GM21723 (cell line): ENCODE measurements at regions not wholly inside any gene's neighbourhood (a gene's known extent, or its start where the extent isn't known, plus 50 kb on each side); places are given as distances from the start of the nearest gene placed in this dataset.
"Not testable (repeated sequence)": the region's sequence is repeated elsewhere in the genome, so short reads cannot be mapped to it uniquely, and the experiment has no call there.

Source experiments
- ATAC-seq: cut with Tn5 transposase; IDR thresholded peaks from one replicate; pipeline ENCODE4 v1.9.1; 2021; ENCODE audit warnings: mild to moderate bottlenecking, moderate library complexity; ENCODE audit not compliant: unreplicated experiment

DNA sequence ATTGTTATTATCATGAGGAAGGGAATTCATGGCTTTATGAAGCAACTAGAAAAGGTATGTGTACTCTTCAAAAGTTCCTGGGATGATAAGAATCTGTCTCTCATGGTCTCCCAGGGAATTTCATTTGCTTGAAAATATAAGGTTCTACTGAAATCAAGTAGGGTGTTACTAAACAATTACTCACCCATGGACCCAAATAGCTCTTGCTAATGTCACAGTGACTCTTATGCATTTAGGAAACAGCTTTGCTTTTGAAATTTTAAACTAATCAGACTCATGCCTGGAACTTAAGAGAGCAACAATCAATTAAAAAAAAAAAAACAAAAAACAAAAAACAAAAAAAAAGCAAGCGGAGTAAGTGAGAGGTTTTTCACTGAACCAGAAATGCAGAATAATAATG is 1546.3 kb upstream of the TENM4 start:
- no peak for ATAC-seq

DNA sequence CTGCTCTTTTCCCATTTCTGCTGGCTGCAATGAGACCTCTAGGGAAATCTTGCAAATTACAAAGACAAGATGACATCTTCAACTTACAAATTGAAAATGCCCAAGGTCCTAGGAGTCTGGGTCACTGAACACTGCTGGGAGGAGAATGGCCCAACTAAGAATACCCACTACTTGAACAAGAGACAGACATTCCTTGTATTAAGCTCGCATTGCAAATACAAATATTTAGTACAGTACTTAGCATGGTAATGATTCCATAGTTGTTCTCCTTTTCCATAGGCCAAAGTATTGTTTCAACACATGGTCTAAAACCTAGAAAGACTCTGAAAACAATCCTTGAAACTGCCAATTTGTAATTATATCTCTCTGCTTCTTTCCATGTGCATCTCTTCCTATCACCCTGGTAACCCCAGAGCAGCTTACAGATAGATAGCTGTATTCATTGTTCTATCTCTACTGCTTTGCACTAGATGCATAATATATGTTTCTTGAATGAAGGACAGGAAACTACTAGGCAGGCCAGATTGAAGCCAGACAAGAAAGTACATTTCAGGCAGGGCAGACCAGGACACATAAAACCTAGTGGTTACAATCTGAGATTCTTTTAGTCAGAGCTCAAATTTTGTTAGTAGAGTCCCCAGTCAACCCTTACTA is 1545.7 kb upstream of the TENM4 start:
- no peak for ATAC-seq

DNA sequence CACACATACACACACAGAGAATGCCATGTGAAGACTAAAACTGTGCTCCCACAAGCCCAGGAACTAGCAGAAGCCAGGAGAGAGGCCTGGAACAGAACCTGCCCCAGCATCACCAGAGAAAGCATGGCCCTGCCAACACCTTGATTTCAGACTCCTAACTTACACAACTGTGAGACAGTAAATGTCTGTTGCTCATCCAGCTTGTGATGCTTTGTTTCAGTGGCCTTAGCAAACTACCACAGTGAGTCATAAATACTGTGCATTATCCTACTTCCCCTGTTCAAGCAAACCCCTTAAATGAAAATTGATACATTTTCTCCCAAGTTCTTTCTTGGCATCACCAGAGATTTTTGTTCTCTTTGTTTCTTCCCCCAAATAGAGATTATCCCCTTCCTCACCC is 1539.4 kb upstream of the TENM4 start:
- no peak for ATAC-seq

- ATAC-seq: no peak
These were observed 1533.0 kb upstream of the TENM4 start for GRCh38 chr11:80973786-80974185.

- ATAC-seq: no peak
These were observed 1529.2 kb upstream of the TENM4 start for GRCh38 chr11:80970037-80970436.

DNA sequence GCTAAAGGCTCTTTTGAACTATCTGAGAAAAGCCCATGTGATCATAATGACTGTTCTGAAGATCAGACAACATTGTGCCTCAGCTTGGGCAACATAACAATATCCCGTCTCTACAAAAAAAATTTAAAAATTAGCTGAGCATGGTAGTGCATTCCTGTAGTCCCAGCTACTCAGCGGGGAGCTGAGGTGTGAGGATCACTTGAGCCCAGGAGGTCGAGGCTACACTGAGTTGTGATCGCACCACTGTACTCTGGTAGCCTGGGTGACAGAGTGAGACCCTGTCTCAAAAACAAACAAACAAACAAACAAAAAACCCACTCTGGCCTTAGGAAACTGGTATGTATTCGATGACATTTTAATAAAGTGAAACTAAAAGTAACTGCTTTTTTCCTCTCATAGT is 1526.8 kb upstream of the TENM4 start:
- no peak for ATAC-seq

DNA sequence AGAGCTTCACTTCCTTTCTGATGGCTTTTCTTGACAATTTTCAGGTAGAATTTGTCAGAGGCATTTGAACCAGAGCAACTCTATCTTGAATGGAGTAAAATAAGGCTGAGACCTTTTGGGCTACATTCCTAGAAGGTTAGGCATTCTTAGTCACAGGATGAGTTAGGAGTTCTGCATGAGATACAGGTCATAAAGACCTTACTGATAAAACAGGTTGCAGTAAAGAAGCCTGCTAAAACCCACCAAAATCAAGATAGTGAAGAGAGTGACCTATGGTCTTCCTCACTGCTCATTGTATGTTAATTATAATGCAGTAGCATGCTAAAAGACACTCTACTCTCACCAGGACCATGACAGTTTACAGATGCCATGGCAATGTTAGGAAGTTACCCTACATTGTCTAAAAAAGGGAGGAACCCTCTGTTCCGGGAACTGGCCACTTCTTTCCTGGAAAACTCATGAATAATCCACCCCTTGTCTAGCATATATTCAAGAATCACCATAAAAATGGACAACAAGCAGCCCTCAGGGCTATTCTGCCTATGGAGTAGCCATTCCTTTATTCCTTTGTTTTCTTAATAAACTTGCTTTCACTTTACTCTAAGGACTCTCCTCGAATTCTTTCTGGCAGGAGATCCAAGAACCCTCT is 1519.7 kb upstream of the TENM4 start:
- ATAC-seq: no peak

GRCh38 chr11:80959751-80960150 is 1518.9 kb upstream of the TENM4 start:
- ATAC-seq: no peak

- no peak for ATAC-seq
These were observed 1518.2 kb upstream of the TENM4 start for GRCh38 chr11:80958987-80959386.

DNA sequence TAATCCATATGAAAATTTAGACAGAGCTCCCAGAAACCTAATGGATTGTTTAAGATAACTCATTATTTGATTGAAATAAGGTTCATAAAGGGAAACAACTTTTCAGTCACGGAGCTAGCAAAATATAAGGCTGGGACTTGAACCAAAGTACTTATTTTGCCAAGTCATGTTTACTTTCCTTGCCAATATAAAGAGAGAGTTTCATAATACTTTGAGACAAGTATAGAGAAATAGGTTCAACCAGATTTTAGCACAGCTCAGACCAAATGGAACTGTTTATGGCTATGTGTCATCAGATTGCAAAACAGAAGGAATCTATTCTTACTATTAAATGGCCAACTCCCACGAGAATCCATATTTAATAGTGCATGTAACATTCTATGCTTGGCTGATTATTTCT is 1517.5 kb upstream of the TENM4 start:
- ATAC-seq: no peak

GRCh38 chr11:80955588-80955987 is 1514.8 kb upstream of the TENM4 start:
- no peak for ATAC-seq

GRCh38 chr11:80948781-80949180 is 1508.0 kb upstream of the TENM4 start:
- ATAC-seq: no peak

GRCh38 chr11:80944758-80945157 is 1503.9 kb upstream of the TENM4 start:
- no peak for ATAC-seq

DNA sequence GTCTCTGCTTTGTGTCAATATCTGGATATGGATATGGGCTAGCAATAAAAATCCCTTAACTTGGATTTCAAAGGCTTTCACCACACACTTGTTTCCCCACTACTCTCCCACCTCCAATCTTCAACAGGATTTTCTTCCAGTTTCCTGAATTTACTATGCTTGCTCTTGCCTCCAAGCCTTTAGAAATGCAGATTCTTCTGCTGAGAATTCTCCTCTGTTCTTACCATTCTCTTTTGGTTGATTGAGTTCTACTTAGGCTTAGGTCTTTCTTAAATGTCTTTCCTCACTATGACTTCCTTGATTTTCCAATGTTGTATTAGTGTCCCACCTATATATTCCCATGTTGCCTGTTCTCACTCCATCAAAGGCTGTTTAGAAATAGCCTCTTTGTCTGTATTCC is 1502.4 kb upstream of the TENM4 start:
- no peak for ATAC-seq

DNA sequence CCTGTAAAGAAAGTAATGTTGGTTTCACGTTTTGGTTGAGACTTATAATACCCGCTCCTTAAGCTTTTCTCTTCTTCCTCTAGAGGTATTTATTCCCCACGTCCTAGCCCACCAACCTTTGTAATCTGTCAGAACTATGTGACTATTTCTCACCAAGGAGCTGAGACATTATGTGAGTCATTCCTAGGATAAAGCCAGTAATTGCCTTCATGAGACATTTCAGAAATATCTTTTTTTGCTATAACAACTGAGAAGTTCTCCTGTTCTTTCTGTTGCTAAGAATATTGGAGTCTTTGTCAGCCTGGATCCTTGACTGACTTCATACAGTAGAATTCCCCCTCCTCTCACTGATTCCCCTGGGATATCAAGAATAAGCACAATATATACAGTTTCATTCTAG is 1497.0 kb upstream of the TENM4 start:
- ATAC-seq: no peak

DNA sequence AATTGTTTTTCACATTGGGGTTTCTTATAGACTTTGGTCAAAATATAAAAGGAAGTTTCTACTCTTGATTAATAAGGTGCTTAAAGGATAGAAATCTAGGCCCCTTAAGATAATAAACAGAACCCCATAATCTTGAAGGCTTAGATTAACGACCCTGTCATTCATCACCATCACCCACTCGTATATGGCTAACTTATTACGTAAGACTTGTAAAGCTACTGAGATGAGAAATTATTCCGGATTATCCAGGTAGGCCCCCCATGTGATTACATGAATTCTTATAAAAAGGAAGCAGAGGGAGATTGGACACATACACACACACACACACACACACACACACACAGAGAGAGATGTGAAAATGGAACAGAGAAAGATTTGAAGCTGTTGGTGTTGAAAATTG is 1489.2 kb upstream of the TENM4 start:
- ATAC-seq: no peak

DNA sequence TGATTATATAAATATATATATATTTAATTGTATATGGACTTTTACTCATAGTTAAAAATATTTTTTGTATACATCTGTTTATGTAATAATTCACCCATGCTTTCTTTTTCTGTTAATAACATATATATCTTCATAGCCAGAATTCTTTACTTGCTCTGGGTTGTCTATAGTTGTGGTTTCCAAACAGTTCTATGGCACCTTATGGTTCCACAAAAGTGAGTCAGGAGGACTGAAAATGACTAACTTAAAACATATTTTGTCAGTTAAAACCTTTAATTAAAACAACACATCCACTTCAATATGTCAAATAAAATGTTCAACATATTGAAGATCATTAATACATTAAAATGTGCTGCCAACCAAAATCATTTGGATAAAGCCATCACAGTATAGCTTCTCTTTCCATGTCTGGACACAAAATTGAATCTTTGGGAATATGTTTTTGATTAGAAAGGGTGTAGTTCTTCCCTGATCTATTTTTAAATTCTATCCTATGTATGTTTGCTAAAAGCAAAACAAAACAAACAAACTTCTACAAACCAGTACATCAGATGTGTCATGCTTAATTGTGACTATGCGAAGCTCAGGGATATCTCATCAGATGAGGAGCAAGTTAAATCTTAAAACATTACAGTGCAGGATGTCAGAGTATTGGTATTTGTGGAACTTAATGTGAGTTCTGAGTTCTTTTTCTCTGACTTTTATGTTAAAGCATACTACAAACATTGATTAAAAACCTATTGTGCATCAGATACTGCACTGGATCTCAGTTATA is 1488.4 kb upstream of the TENM4 start:
- no peak for ATAC-seq

GRCh38 chr11:80925321-80925720 is 1484.5 kb upstream of the TENM4 start:
- no peak for ATAC-seq

DNA sequence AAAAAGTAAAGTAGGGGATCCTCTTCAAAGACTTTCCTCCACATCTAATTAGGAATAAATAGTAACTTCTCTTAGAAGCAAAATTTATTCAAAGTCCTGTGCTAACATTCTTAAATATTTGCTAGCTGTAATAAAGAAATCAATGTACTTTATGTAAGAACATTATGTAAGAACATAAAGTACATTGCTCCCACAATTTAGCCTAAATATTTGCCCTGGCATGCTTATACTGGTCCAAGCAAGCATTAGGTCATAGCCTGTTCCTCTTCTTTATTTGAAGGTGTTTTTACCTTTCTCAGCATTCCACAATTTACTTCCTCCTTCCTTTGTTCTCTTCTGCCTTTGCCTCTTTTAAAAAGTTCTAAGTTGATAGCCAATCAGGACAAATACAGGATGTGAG is 1480.5 kb upstream of the TENM4 start:
- ATAC-seq: not testable (repeated sequence)

GRCh38 chr11:80916173-80916798 is 1475.5 kb upstream of the TENM4 start:
- no peak for ATAC-seq

GRCh38 chr11:80914311-80914710 is 1473.5 kb upstream of the TENM4 start:
- no peak for ATAC-seq

GRCh38 chr11:80911666-80912065 is 1470.8 kb upstream of the TENM4 start:
- no peak for ATAC-seq
